C4-2B (cell line): ENCODE measurements at regions not wholly inside any gene's neighbourhood (a gene's known extent, or its start where the extent isn't known, plus 50 kb on each side); places are given as distances from the start of the nearest gene placed in this dataset.

Source experiments
- CTCF ChIP-seq: fragments of 450-650 bp; conservative IDR thresholded peaks from 2 replicates; pipeline ENCODE4 v1.5.1; 2017; ENCODE audit warnings: mild to moderate bottlenecking
- ZFX ChIP-seq: fragments of 450-650 bp; IDR thresholded peaks from 2 replicates; pipeline ENCODE4 v1.6.1; 2017

DNA sequence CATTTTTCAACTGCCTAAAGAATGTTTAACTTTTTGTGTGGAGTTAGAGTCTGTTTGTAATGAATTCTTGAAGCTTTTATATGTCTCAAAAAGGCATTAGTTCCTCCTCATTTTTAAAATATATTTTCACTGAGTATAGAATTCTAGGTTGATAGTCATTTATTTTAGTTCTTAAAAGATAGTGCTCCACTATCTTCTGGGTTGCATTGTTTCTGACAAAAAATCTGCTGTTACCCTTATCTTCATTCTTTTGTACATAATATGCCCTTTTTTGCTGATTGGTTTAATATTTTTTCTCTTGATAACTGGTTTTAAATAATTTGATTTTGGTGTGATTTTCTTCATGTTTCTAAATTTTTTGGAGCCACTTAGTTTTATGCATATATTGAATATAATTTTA, 754.7 kb upstream of the GYPC start:
- no peak for TF ChIP-seq CTCF
- no peak for TF ChIP-seq ZFX
